Right lobe of liver (tissue), 6 donors: ENCODE measurements at regions not wholly inside any gene's neighbourhood (a gene's known extent, or its start where the extent isn't known, plus 50 kb on each side); places are given as distances from the start of the nearest gene placed in this dataset.

Experiments used
- ATAC-seq, 4 donors: fragments of 200-7000 bp; cut with Tn5 transposase; one replicate each; pipeline ENCODE4 v1.9.1; 2020; ENCODE audit warnings: mild to moderate bottlenecking in 4 of 4, moderate library complexity in 4 of 4
- DNase-seq, 3 donors: peaks; one replicate each; pipeline ENCODE4 v3.0.0-alpha.2; 2020
- H3K27ac ChIP-seq, 3 donors: fragments of 200-600 bp; one replicate each; pipeline ENCODE4 v1.8.0; 2022
- H3K27me3 ChIP-seq, 2 donors: fragments of 200-600 bp; one replicate each; pipeline ENCODE4 v1.8.0; 2022
- H3K36me3 ChIP-seq, 4 donors: fragments of 200-600 bp; sonication (generic) in 1 of 4; one replicate each; pipeline versions ENCODE4 v1.5.1 to v1.8.0; 2017 to 2022; ENCODE audit warnings: control low read depth in 1 of 4
- H3K4me1 ChIP-seq, 4 donors: fragments of 200-600 bp; sonication (generic) in 1 of 4; one replicate each; pipeline versions ENCODE4 v1.5.1 to v1.8.0; 2017 to 2022; ENCODE audit warnings: control low read depth in 1 of 4
- H3K4me3 ChIP-seq, 3 donors: fragments of 200-600 bp; one replicate each; pipeline ENCODE4 v1.8.0; 2022
- H3K9me3 ChIP-seq, 4 donors: fragments of 200-600 bp; sonication (generic) in 1 of 4; one replicate each; pipeline versions ENCODE4 v1.5.1 to v1.8.0; 2017 to 2022; ENCODE audit warnings: control low read depth in 1 of 4
- POLR2A ChIP-seq: fragments of 450-650 bp; IDR thresholded peaks from one replicate; pipeline ENCODE4 v1.6.1; 2017; ENCODE audit warnings: antibody characterized with exemption, mild to moderate bottlenecking
- WGBS: methylation state at CpG from one replicate; pipeline ENCODE4 v1.1.6; 2018; ENCODE audit warnings: low coverage, low lambda C conversion rate; ENCODE audit not compliant: insufficient coverage; ENCODE audit errors: missing lambda C conversion rate; 5-methylcytosine and 5-hydroxymethylcytosine counted together
- intact Hi-C, 2 donors: fragments of 100-400 bp; cut with DNase I; formaldehyde crosslinking; loops; one replicate each; pipeline versions ENCODE4 v1.11.2 to v1.14.1; 2022
- TF ChIP-seq, protein P1 (sequence below), 4 donors: fragments of 200-600 bp in 3 of 4; fragments of 450-650 bp in 1 of 4; IDR thresholded peaks; one replicate each; pipeline versions ENCODE4 v1.5.1 to v1.8.0; 2016 to 2022; ENCODE audit warnings: antibody characterized with exemption in 4 of 4, mild to moderate bottlenecking in 2 of 4
- donor health status: DM: no; HTN: yes; CAD: no.
- donor health status: DM: no; HTN: no; CAD: no.
- donor health status: DM: no; HTN: no; CAD: no.
- donor health status: DM: no; HTN: yes; CAD: no.
- donor health status: DM: no; HTN: yes; CAD: no.

GRCh38 chr4:159562366-159562765 lies 459.5 kb downstream of the RAPGEF2 start:
- ATAC-seq, result no peak
- intact Hi-C loops, result no loop called here
- TF ChIP-seq, protein P1, sequence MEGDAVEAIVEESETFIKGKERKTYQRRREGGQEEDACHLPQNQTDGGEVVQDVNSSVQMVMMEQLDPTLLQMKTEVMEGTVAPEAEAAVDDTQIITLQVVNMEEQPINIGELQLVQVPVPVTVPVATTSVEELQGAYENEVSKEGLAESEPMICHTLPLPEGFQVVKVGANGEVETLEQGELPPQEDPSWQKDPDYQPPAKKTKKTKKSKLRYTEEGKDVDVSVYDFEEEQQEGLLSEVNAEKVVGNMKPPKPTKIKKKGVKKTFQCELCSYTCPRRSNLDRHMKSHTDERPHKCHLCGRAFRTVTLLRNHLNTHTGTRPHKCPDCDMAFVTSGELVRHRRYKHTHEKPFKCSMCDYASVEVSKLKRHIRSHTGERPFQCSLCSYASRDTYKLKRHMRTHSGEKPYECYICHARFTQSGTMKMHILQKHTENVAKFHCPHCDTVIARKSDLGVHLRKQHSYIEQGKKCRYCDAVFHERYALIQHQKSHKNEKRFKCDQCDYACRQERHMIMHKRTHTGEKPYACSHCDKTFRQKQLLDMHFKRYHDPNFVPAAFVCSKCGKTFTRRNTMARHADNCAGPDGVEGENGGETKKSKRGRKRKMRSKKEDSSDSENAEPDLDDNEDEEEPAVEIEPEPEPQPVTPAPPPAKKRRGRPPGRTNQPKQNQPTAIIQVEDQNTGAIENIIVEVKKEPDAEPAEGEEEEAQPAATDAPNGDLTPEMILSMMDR (IDR thresholded peaks at IDR 0.05), result no peak
- no peak for TF ChIP-seq POLR2A
- Histone ChIP-seq H3K27ac (no peak overlapping the region), H3K36me3 (no peaks in the 10 kb centered on the region), H3K4me1 (peaks cover 0 to 7% (median 1%) of the 10 kb centered on the region in 4 donors), H3K9me3 (no peaks in the 10 kb centered on the region), H3K27me3 (no peaks in the 10 kb centered on the region), H3K4me3 (no peak overlapping the region)
- DNase-seq, result no peak
- WGBS, result 100% methylated on average over 1 of the region's 1 CpG

GRCh38 chr4:159563257-159563656 lies 460.4 kb downstream of the RAPGEF2 start:
- no peak for ATAC-seq
- WGBS, result 28% methylated on average over 1 of the region's 1 CpG

GRCh38 chr4:159564615-159565014 lies 461.7 kb downstream of the RAPGEF2 start:
- intact Hi-C loops, result no loop called here
- H3K27me3 ChIP-seq, result no peaks in the 10 kb centered on the region
- H3K9me3 ChIP-seq, result no peaks in the 10 kb centered on the region
- TF ChIP-seq POLR2A, result no peak
- TF ChIP-seq, protein P1 (IDR thresholded peaks at IDR 0.05), result no peak
- 23% methylated on average over 5 of the region's 5 CpGs for WGBS
- no peak overlapping the region for H3K27ac ChIP-seq
- peaks cover 0 to 7% (median 1%) of the 10 kb centered on the region in 4 donors for H3K4me1 ChIP-seq
- ATAC-seq (peak; percentile 46 to 85 (median 78)), DNase-seq (no peak)
- H3K4me3 ChIP-seq, result no peak overlapping the region
- H3K36me3 ChIP-seq, result no peaks in the 10 kb centered on the region

More at GRCh38 chr4:159563257-159563656, 460.4 kb downstream of the RAPGEF2 start:
- Histone ChIP-seq H3K9me3 (no peaks in the 10 kb centered on the region), H3K4me3 (no peak overlapping the region), H3K27me3 (no peaks in the 10 kb centered on the region), H3K4me1 (peaks cover 0 to 7% (median 1%) of the 10 kb centered on the region in 4 donors), H3K36me3 (no peaks in the 10 kb centered on the region), H3K27ac (no peak overlapping the region)
- intact Hi-C loops, result no loop called here
- DNase-seq, result no peak
- TF ChIP-seq POLR2A, result no peak
- TF ChIP-seq, protein P1 (IDR thresholded peaks at IDR 0.05), result no peak

- no peaks in the 10 kb centered on the region for H3K36me3 ChIP-seq
- TF ChIP-seq, protein P1 (IDR thresholded peaks at IDR 0.05), result no peak
- TF ChIP-seq POLR2A, result no peak
- DNase-seq (no peak), ATAC-seq (no peak)
- no peaks in the 10 kb centered on the region for H3K9me3 ChIP-seq
- 53% methylated on average over 1 of the region's 1 CpG for WGBS
- H3K4me1 ChIP-seq, result peaks cover 0 to 7% (median 1%) of the 10 kb centered on the region in 4 donors
- H3K27me3 ChIP-seq, result no peaks in the 10 kb centered on the region
- H3K4me3 ChIP-seq, result no peak overlapping the region
- no peak overlapping the region for H3K27ac ChIP-seq
- intact Hi-C loops, result no loop called here
Measured at GRCh38 chr4:159566786-159567185, 463.9 kb downstream of the RAPGEF2 start.

GRCh38 chr4:159577241-159577640 lies 474.4 kb downstream of the RAPGEF2 start:
- Histone ChIP-seq H3K27ac (no peak overlapping the region), H3K9me3 (no peaks in the 10 kb centered on the region), H3K4me3 (no peak overlapping the region), H3K4me1 (no peaks in the 10 kb centered on the region), H3K27me3 (no peaks in the 10 kb centered on the region), H3K36me3 (no peaks in the 10 kb centered on the region)
- 66% methylated on average over 2 of the region's 2 CpGs for WGBS
- DNase-seq, result no peak
- intact Hi-C loops, result no loop called here
- no peak for ATAC-seq
- no peak for TF ChIP-seq POLR2A
- TF ChIP-seq, protein P1 (IDR thresholded peaks at IDR 0.05), result no peak
